T-helper 17 cell (primary cell): ENCODE measurements at regions not wholly inside any gene's neighbourhood (a gene's known extent, or its start where the extent isn't known, plus 50 kb on each side); places are given as distances from the start of the nearest gene placed in this dataset.
"Not testable (repeated sequence)": the region's sequence is repeated elsewhere in the genome, so short reads cannot be mapped to it uniquely, and the experiment has no call there.

Experiments used
- ATAC-seq: fragments of 150-1000 bp; cut with Tn5 transposase; 2 replicates; pipeline ENCODE4 v1.10.0; 2021; ENCODE audit warnings: mild to moderate bottlenecking, moderate library complexity
- DNase-seq, 3 donors: peaks; one replicate each; pipeline versions ENCODE4 v3.0.0 to v3.0.0-alpha.2; 2020 to 2021
- H3K9me3 ChIP-seq: one replicate; pipeline ENCODE4 v1.7.0; 2013; ENCODE audit warnings: low read length, mild to moderate bottlenecking; ENCODE audit not compliant: control insufficient read depth, poor library complexity, severe bottlenecking
- H3K27ac Mint-ChIP-seq: one replicate; pipeline ENCODE4 v1.8.0; 2022; ENCODE audit warnings: mild to moderate bottlenecking, moderate library complexity, mixed read lengths
- H3K27me3 Mint-ChIP-seq: one replicate; pipeline ENCODE4 v1.8.0; 2022; ENCODE audit warnings: mixed read lengths
- H3K36me3 Mint-ChIP-seq: one replicate; pipeline ENCODE4 v1.8.0; 2022; ENCODE audit warnings: low read depth, mixed read lengths
- H3K4me1 Mint-ChIP-seq: one replicate; pipeline ENCODE4 v1.8.0; 2022; ENCODE audit warnings: mild to moderate bottlenecking, mixed read lengths
- H3K4me3 Mint-ChIP-seq: one replicate; pipeline ENCODE4 v1.8.0; 2022; ENCODE audit warnings: mild to moderate bottlenecking, moderate library complexity, mixed read lengths

- no peak overlapping the region for H3K27ac Mint-ChIP-seq
- no peaks in the 10 kb centered on the region for H3K27me3 Mint-ChIP-seq
- no peaks in the 10 kb centered on the region for H3K36me3 Mint-ChIP-seq
- DNase-seq (no peak), ATAC-seq (no peak)
- no peaks in the 10 kb centered on the region for H3K4me1 Mint-ChIP-seq
- no peak overlapping the region for H3K4me3 Mint-ChIP-seq
- H3K9me3 ChIP-seq: no peaks in the 10 kb centered on the region
Observed at GRCh38 chrX:42832764-42833549, 55.0 kb upstream of the PPP1R2C start.

GRCh38 chrX:42833550-42833940 is 55.6 kb upstream of the PPP1R2C start:
- not testable (repeated sequence) for H3K36me3 Mint-ChIP-seq, ATAC-seq

GRCh38 chrX:42837101-42837726 is 59.3 kb upstream of the PPP1R2C start:
- DNase-seq (no peak), ATAC-seq (no peak)
- Mint-ChIP-seq H3K27me3 (no peaks in the 10 kb centered on the region), H3K4me1 (no peaks in the 10 kb centered on the region), H3K27ac (no peak overlapping the region), H3K4me3 (no peak overlapping the region), H3K36me3 (no peaks in the 10 kb centered on the region)
- H3K9me3 ChIP-seq: no peaks in the 10 kb centered on the region

More at GRCh38 chrX:42833550-42833940, 55.6 kb upstream of the PPP1R2C start:
- not testable (repeated sequence) for H3K4me1 Mint-ChIP-seq, H3K9me3 ChIP-seq, H3K27ac Mint-ChIP-seq, H3K4me3 Mint-ChIP-seq, DNase-seq, H3K27me3 Mint-ChIP-seq

- ATAC-seq (no peak), DNase-seq (no peak)
- Mint-ChIP-seq H3K36me3 (no peaks in the 10 kb centered on the region), H3K4me3 (no peak overlapping the region), H3K4me1 (no peaks in the 10 kb centered on the region), H3K27ac (no peak overlapping the region), H3K27me3 (no peaks in the 10 kb centered on the region)
- no peaks in the 10 kb centered on the region for H3K9me3 ChIP-seq
Observed at GRCh38 chrX:42837747-42838146, 59.8 kb upstream of the PPP1R2C start.

GRCh38 chrX:42839632-42840031 is 61.7 kb upstream of the PPP1R2C start:
- Mint-ChIP-seq H3K27ac (no peak overlapping the region), H3K36me3 (no peaks in the 10 kb centered on the region), H3K27me3 (no peaks in the 10 kb centered on the region), H3K4me3 (no peak overlapping the region), H3K4me1 (no peaks in the 10 kb centered on the region)
- DNase-seq: no peak
- no peaks in the 10 kb centered on the region for H3K9me3 ChIP-seq
- no peak for ATAC-seq

GRCh38 chrX:42846741-42847140 is 68.8 kb upstream of the PPP1R2C start:
- no peaks in the 10 kb centered on the region for H3K9me3 ChIP-seq
- ATAC-seq (no peak), DNase-seq (no peak)
- no peaks in the 10 kb centered on the region for H3K27me3 Mint-ChIP-seq
- H3K36me3 Mint-ChIP-seq: peaks cover 4% of the 10 kb centered on the region
- H3K27ac Mint-ChIP-seq: no peak overlapping the region
- no peaks in the 10 kb centered on the region for H3K4me1 Mint-ChIP-seq
- H3K4me3 Mint-ChIP-seq: no peak overlapping the region

GRCh38 chrX:42855259-42855658 is 77.3 kb upstream of the PPP1R2C start:
- Mint-ChIP-seq H3K4me1 (no peaks in the 10 kb centered on the region), H3K27me3 (no peaks in the 10 kb centered on the region), H3K27ac (no peak overlapping the region), H3K36me3 (no peaks in the 10 kb centered on the region), H3K4me3 (no peak overlapping the region)
- ATAC-seq: no peak
- no peak for DNase-seq
- peaks cover 2% of the 10 kb centered on the region for H3K9me3 ChIP-seq

- Mint-ChIP-seq H3K4me1 (no peaks in the 10 kb centered on the region), H3K27ac (no peak overlapping the region), H3K27me3 (no peaks in the 10 kb centered on the region), H3K36me3 (no peaks in the 10 kb centered on the region), H3K4me3 (no peak overlapping the region)
- DNase-seq: no peak
- no peak for ATAC-seq
- H3K9me3 ChIP-seq: peaks cover 2% of the 10 kb centered on the region
Observed at GRCh38 chrX:42857766-42858165, 79.8 kb upstream of the PPP1R2C start.

- Mint-ChIP-seq H3K27ac (no peak overlapping the region), H3K36me3 (peaks cover 2% of the 10 kb centered on the region), H3K4me3 (no peak overlapping the region), H3K27me3 (no peaks in the 10 kb centered on the region), H3K4me1 (peaks cover 7% of the 10 kb centered on the region)
- DNase-seq (no peak), ATAC-seq (no peak)
- H3K9me3 ChIP-seq: no peaks in the 10 kb centered on the region
Observed at GRCh38 chrX:42869011-42869410, 91.0 kb upstream of the PPP1R2C start.

- peaks cover 2% of the 10 kb centered on the region for H3K36me3 Mint-ChIP-seq
- H3K4me1 Mint-ChIP-seq: peaks cover 7% of the 10 kb centered on the region
- DNase-seq: no peak
- ATAC-seq: peak; percentile 18
- H3K27ac Mint-ChIP-seq: no peak overlapping the region
- no peaks in the 10 kb centered on the region for H3K9me3 ChIP-seq
- no peak overlapping the region for H3K4me3 Mint-ChIP-seq
- no peaks in the 10 kb centered on the region for H3K27me3 Mint-ChIP-seq
Observed at GRCh38 chrX:42869659-42870476, 91.9 kb upstream of the PPP1R2C start.

GRCh38 chrX:42886519-42886918 is 108.6 kb upstream of the PPP1R2C start:
- Mint-ChIP-seq H3K4me1 (no peaks in the 10 kb centered on the region), H3K27ac (no peak overlapping the region), H3K4me3 (no peak overlapping the region), H3K27me3 (no peaks in the 10 kb centered on the region), H3K36me3 (no peaks in the 10 kb centered on the region)
- no peak for ATAC-seq
- no peak for DNase-seq
- H3K9me3 ChIP-seq: no peaks in the 10 kb centered on the region

GRCh38 chrX:42900947-42901346 is 123.0 kb upstream of the PPP1R2C start:
- no peaks in the 10 kb centered on the region for H3K9me3 ChIP-seq
- no peaks in the 10 kb centered on the region for H3K27me3 Mint-ChIP-seq
- no peaks in the 10 kb centered on the region for H3K4me1 Mint-ChIP-seq
- no peak overlapping the region for H3K4me3 Mint-ChIP-seq
- H3K36me3 Mint-ChIP-seq: no peaks in the 10 kb centered on the region
- no peak for ATAC-seq
- DNase-seq: no peak
- H3K27ac Mint-ChIP-seq: no peak overlapping the region

GRCh38 chrX:42902513-42902912 is 124.5 kb upstream of the PPP1R2C start:
- no peak for DNase-seq
- Mint-ChIP-seq H3K27ac (no peak overlapping the region), H3K4me3 (no peak overlapping the region), H3K36me3 (no peaks in the 10 kb centered on the region), H3K4me1 (no peaks in the 10 kb centered on the region), H3K27me3 (no peaks in the 10 kb centered on the region)
- no peaks in the 10 kb centered on the region for H3K9me3 ChIP-seq
- no peak for ATAC-seq
